ENCODE measurements at regions not wholly inside any gene's neighbourhood (a gene's known extent, or its start where the extent isn't known, plus 50 kb on each side); places are given as distances from the start of the nearest gene placed in this dataset.

GRCh38 chr3:194986208-194987043 is 284.5 kb downstream of the XXYLT1 start:
- H3K4me1 ChIP-seq (ENCODE audit: control insufficient read depth, insufficient read depth, low read length): peaks cover 6% of the 10 kb centered on the region; the same call in 1 of the 2 replicates
- H3K36me3 ChIP-seq (ENCODE audit: control insufficient read depth, insufficient read depth, low read length): no peaks in the 10 kb centered on the region
- no peak overlapping the region for H3K9ac ChIP-seq (ENCODE audit: low read depth, low read length)
- H3K9me3 ChIP-seq (ENCODE audit: control insufficient read depth, insufficient read depth, low read length): no peaks in the 10 kb centered on the region
- H3K27me3 ChIP-seq (ENCODE audit: control insufficient read depth, insufficient read depth, low read length): no peaks in the 10 kb centered on the region
- no peak overlapping the region for H3K27ac ChIP-seq (ENCODE audit: low read depth, low read length)
- no peak overlapping the region for H3K4me3 ChIP-seq (ENCODE audit: low read depth, low read length)

GRCh38 chr3:194987571-194988494 is 283.1 kb downstream of the XXYLT1 start:
- peaks cover 6% of the 10 kb centered on the region; the same call in 1 of the 2 replicates for H3K4me1 ChIP-seq (ENCODE audit: control insufficient read depth, insufficient read depth, low read length)
- H3K9ac ChIP-seq (ENCODE audit: low read depth, low read length): no peak overlapping the region
- H3K27ac ChIP-seq (ENCODE audit: low read depth, low read length): no peak overlapping the region
- H3K9me3 ChIP-seq (ENCODE audit: control insufficient read depth, insufficient read depth, low read length): no peaks in the 10 kb centered on the region
- H3K36me3 ChIP-seq (ENCODE audit: control insufficient read depth, insufficient read depth, low read length): no peaks in the 10 kb centered on the region
- no peak overlapping the region for H3K4me3 ChIP-seq (ENCODE audit: low read depth, low read length)
- H3K27me3 ChIP-seq (ENCODE audit: control insufficient read depth, insufficient read depth, low read length): no peaks in the 10 kb centered on the region

GRCh38 chr3:194988495-194989165 is 282.3 kb downstream of the XXYLT1 start:
- H3K9ac ChIP-seq (ENCODE audit: low read depth, low read length): no peak overlapping the region
- peaks cover 6% of the 10 kb centered on the region; the same call in 1 of the 2 replicates for H3K4me1 ChIP-seq (ENCODE audit: control insufficient read depth, insufficient read depth, low read length)
- no peak overlapping the region for H3K4me3 ChIP-seq (ENCODE audit: low read depth, low read length)
- no peak overlapping the region for H3K27ac ChIP-seq (ENCODE audit: low read depth, low read length)
- H3K36me3 ChIP-seq (ENCODE audit: control insufficient read depth, insufficient read depth, low read length): no peaks in the 10 kb centered on the region
- H3K9me3 ChIP-seq (ENCODE audit: control insufficient read depth, insufficient read depth, low read length): no peaks in the 10 kb centered on the region
- no peaks in the 10 kb centered on the region for H3K27me3 ChIP-seq (ENCODE audit: control insufficient read depth, insufficient read depth, low read length)

GRCh38 chr3:194989241-194989640 is 281.7 kb downstream of the XXYLT1 start:
- no peaks in the 10 kb centered on the region for H3K27me3 ChIP-seq (ENCODE audit: control insufficient read depth, insufficient read depth, low read length)
- H3K9ac ChIP-seq (ENCODE audit: low read depth, low read length): no peak overlapping the region
- H3K9me3 ChIP-seq (ENCODE audit: control insufficient read depth, insufficient read depth, low read length): no peaks in the 10 kb centered on the region
- H3K4me1 ChIP-seq (ENCODE audit: control insufficient read depth, insufficient read depth, low read length): peaks cover 6% of the 10 kb centered on the region; the same call in 1 of the 2 replicates
- H3K4me3 ChIP-seq (ENCODE audit: low read depth, low read length): no peak overlapping the region
- H3K36me3 ChIP-seq (ENCODE audit: control insufficient read depth, insufficient read depth, low read length): no peaks in the 10 kb centered on the region
- no peak overlapping the region for H3K27ac ChIP-seq (ENCODE audit: low read depth, low read length)

GRCh38 chr3:194990454-194991337 is 280.3 kb downstream of the XXYLT1 start:
- Histone ChIP-seq H3K9me3 (ENCODE audit: control insufficient read depth, insufficient read depth, low read length) (no peaks in the 10 kb centered on the region), H3K4me3 (ENCODE audit: low read depth, low read length) (no peak overlapping the region), H3K27ac (ENCODE audit: low read depth, low read length) (no peak overlapping the region), H3K9ac (ENCODE audit: low read depth, low read length) (no peak overlapping the region), H3K4me1 (ENCODE audit: control insufficient read depth, insufficient read depth, low read length) (0 out of 2 replicates have a peak, but pooled peaks cover 2% of the 10 kb centered on the region), H3K36me3 (ENCODE audit: control insufficient read depth, insufficient read depth, low read length) (no peaks in the 10 kb centered on the region), H3K27me3 (ENCODE audit: control insufficient read depth, insufficient read depth, low read length) (no peaks in the 10 kb centered on the region)

- H3K9me3 ChIP-seq (ENCODE audit: control insufficient read depth, insufficient read depth, low read length): no peaks in the 10 kb centered on the region
- no peak overlapping the region for H3K9ac ChIP-seq (ENCODE audit: low read depth, low read length)
- no peaks in the 10 kb centered on the region for H3K36me3 ChIP-seq (ENCODE audit: control insufficient read depth, insufficient read depth, low read length)
- H3K27me3 ChIP-seq (ENCODE audit: control insufficient read depth, insufficient read depth, low read length): no peaks in the 10 kb centered on the region
- H3K4me1 ChIP-seq (ENCODE audit: control insufficient read depth, insufficient read depth, low read length): 0 out of 2 replicates have a peak, but pooled peaks cover 2% of the 10 kb centered on the region
- no peak overlapping the region for H3K27ac ChIP-seq (ENCODE audit: low read depth, low read length)
- no peak overlapping the region for H3K4me3 ChIP-seq (ENCODE audit: low read depth, low read length)
Observed at GRCh38 chr3:194991338-194991654, 279.7 kb downstream of the XXYLT1 start.

- Histone ChIP-seq H3K4me3 (ENCODE audit: low read depth, low read length) (no peak overlapping the region), H3K9ac (ENCODE audit: low read depth, low read length) (no peak overlapping the region), H3K36me3 (ENCODE audit: control insufficient read depth, insufficient read depth, low read length) (no peaks in the 10 kb centered on the region), H3K27ac (ENCODE audit: low read depth, low read length) (no peak overlapping the region), H3K4me1 (ENCODE audit: control insufficient read depth, insufficient read depth, low read length) (no peaks in the 10 kb centered on the region), H3K9me3 (ENCODE audit: control insufficient read depth, insufficient read depth, low read length) (no peaks in the 10 kb centered on the region), H3K27me3 (ENCODE audit: control insufficient read depth, insufficient read depth, low read length) (no peaks in the 10 kb centered on the region)
Observed at GRCh38 chr3:194993896-194994295, 277.1 kb downstream of the XXYLT1 start.

GRCh38 chr3:194994551-194994981 is 276.4 kb downstream of the XXYLT1 start:
- no peaks in the 10 kb centered on the region for H3K36me3 ChIP-seq (ENCODE audit: control insufficient read depth, insufficient read depth, low read length)
- H3K9ac ChIP-seq (ENCODE audit: low read depth, low read length): no peak overlapping the region
- H3K27me3 ChIP-seq (ENCODE audit: control insufficient read depth, insufficient read depth, low read length): no peaks in the 10 kb centered on the region
- H3K9me3 ChIP-seq (ENCODE audit: control insufficient read depth, insufficient read depth, low read length): no peaks in the 10 kb centered on the region
- H3K4me1 ChIP-seq (ENCODE audit: control insufficient read depth, insufficient read depth, low read length): no peaks in the 10 kb centered on the region
- H3K27ac ChIP-seq (ENCODE audit: low read depth, low read length): no peak overlapping the region
- H3K4me3 ChIP-seq (ENCODE audit: low read depth, low read length): no peak overlapping the region

- H3K9ac ChIP-seq (ENCODE audit: low read depth, low read length): no peak overlapping the region
- no peaks in the 10 kb centered on the region for H3K4me1 ChIP-seq (ENCODE audit: control insufficient read depth, insufficient read depth, low read length)
- no peak overlapping the region for H3K4me3 ChIP-seq (ENCODE audit: low read depth, low read length)
Observed at GRCh38 chr3:194995334-194995733, 275.6 kb downstream of the XXYLT1 start.

GRCh38 chr3:194995922-194996321 is 275.0 kb downstream of the XXYLT1 start:
- H3K4me3 ChIP-seq (ENCODE audit: low read depth, low read length): no peak overlapping the region

More at GRCh38 chr3:194995334-194995733, 275.6 kb downstream of the XXYLT1 start:
- Histone ChIP-seq H3K9me3 (ENCODE audit: control insufficient read depth, insufficient read depth, low read length) (no peaks in the 10 kb centered on the region), H3K27me3 (ENCODE audit: control insufficient read depth, insufficient read depth, low read length) (no peaks in the 10 kb centered on the region), H3K36me3 (ENCODE audit: control insufficient read depth, insufficient read depth, low read length) (no peaks in the 10 kb centered on the region), H3K27ac (ENCODE audit: low read depth, low read length) (no peak overlapping the region)

More at GRCh38 chr3:194995922-194996321, 275.0 kb downstream of the XXYLT1 start:
- H3K36me3 ChIP-seq (ENCODE audit: control insufficient read depth, insufficient read depth, low read length): no peaks in the 10 kb centered on the region
- H3K27ac ChIP-seq (ENCODE audit: low read depth, low read length): no peak overlapping the region
- H3K4me1 ChIP-seq (ENCODE audit: control insufficient read depth, insufficient read depth, low read length): no peaks in the 10 kb centered on the region
- no peaks in the 10 kb centered on the region for H3K27me3 ChIP-seq (ENCODE audit: control insufficient read depth, insufficient read depth, low read length)
- H3K9me3 ChIP-seq (ENCODE audit: control insufficient read depth, insufficient read depth, low read length): no peaks in the 10 kb centered on the region
- H3K9ac ChIP-seq (ENCODE audit: low read depth, low read length): no peak overlapping the region
